Erythroblast (primary cell): ENCODE measurements at regions not wholly inside any gene's neighbourhood (a gene's known extent, or its start where the extent isn't known, plus 50 kb on each side); places are given as distances from the start of the nearest gene placed in this dataset.
A peak's percentile ranks its signal among the peaks of the same experiment; 100 is the strongest.
"Not testable (repeated sequence)": the region's sequence is repeated elsewhere in the genome, so short reads cannot be mapped to it uniquely, and the experiment has no call there.

ENCODE experiments used
- DNase-seq, 2 experiments: peaks; one replicate each; lab custom pipeline; 2025; lab: John Stamatoyannopoulos, UW
- GATA1 ChIP-seq: IDR thresholded peaks from 2 replicates; pipeline ENCODE4 v1.6.1; 2011; ENCODE audit warnings: low read depth, mild to moderate bottlenecking, control low read depth, low read length, moderate library complexity
- POLR2A ChIP-seq: IDR thresholded peaks from 2 replicates; pipeline ENCODE4 v1.6.1; 2011; ENCODE audit warnings: mild to moderate bottlenecking, low read length

DNA sequence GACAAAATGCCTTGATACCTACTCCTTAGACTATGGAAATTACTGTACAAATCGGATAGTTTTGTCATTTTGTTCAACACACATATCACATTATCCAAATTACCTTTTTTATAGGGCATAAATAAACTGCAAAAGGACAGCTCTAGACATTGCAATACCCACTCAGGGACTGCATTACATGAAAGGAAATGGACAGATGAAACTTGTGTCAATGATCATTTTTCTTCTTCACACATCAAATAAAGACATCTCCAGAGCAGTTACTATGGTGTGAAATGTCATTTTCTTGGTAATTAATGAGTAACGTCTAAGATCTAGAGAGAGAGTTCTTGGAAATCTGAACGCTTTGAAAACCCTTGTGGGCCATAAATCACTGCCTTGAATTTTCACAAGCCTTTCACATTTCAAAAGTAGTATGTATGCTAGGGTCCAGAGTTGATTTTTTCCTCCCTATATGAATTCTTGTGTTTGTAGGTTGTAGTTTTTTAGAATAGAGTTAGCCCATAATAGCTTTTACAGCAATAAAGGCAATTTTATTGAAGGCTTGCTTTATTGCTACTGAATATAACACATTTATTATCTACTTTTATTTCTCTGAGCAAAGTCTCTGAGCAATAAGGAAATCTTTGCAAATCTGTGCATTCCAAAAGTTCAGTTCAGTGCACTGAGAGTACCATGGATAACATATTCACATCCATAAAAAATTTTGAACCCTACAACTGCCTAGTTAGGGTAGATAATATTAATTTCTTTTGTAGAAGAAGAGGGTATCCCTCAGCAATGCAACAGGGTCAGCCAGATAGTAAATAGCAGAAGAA, 358.0 kb upstream of the PCSK5 start:
- DNase-seq = no peak
- TF ChIP-seq POLR2A (no peak), GATA1 (no peak)

DNA sequence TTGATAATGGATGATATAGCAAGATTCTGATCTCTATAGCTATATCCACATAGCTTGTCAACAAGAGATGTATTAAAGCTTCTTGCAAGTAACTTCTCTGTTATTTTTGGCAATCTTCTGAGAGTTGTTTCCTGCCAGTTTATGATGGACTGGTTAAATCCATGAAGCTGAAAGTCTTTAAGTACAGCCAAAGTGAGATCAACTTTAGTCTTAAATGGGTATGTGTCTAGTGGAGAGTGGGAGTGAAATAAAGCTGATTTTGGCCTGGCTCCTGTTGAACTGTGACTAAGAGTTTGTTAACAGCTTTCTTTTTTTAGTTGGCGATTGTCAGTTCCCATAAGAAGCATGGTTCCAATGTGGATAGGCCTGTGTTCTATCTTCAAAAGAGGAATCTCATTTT, 350.9 kb upstream of the PCSK5 start:
- no peak for TF ChIP-seq GATA1
- no peak for DNase-seq

DNA sequence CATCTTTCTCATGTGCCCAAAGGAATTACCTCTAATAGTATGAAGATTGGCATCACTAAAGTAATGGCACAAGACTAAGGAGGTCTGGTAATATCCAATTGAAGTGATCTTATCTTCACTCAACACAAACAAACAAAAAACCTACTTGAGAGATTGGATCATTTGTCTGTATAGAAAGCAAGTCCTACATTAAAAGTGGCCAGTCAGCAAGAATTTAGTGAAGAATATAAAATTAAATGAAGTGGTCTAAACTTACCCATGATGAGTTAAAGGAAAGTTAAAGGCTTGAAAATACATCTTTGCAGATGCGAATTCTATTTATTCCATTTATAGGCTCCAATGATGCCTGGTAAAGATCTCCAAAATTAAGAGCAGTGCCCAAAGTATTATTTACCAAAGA, 350.3 kb upstream of the PCSK5 start:
- TF ChIP-seq GATA1 (no peak), POLR2A (no peak)
- no peak for DNase-seq

DNA sequence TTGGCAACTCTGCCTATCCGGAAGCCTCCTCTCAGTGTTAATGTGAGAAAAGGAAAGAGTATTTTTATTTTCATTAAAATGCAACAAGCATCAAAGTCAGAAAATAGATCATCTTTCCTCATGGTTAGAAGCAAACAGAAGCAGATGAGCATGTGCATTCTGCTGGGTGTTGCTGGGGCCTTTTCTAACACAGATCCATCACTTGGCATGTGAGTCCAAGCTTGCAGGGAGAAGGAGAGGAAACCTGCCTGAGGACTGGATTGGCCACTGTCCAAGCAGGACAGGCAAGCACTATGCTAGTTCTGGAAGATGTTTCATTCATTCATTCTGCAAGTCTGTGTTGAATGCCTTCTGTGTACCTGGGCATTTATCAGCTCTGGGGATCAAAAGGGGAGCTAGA, 348.7 kb upstream of the PCSK5 start:
- DNase-seq = no peak
- TF ChIP-seq POLR2A (no peak), GATA1 (no peak)

DNA sequence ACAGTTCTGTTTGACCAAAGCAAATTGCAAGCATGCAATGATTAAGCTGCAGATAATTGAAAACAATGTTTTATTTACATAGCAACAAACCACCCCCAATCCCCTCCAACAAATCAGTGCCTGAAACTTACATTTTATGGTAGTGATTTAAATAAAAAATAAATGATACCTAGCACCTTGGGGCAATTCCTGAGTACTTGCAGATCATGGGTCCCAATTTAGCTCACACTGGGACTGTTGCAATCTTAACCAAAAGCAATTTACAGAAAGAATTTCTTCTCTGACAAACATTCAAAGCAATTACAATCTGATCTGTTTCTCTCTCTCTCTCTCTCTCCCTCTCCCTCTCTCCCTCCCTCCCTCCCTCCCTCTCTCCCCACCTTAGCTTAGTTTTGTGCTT, 345.7 kb upstream of the PCSK5 start:
- TF ChIP-seq POLR2A = no peak
- TF ChIP-seq GATA1 = no peak
- DNase-seq = no peak

DNA sequence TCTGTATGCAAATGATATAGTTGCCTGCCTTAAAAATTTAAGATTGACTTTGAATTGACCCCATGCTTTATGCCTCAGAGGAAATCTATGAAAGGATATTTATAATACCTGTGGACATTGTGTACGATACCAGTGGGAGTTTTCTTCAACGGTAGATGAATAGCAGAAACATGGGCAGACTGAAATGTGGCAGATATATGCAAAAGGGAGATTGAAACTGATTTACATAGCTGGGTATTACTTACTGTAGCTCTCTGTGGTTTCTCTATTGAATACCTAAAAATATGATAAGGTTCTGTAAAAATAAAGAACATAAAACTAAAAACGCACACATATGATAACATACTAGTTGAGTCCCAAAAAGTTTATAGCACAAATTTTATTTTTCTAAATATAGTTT, 345.2 kb upstream of the PCSK5 start:
- DNase-seq = no peak
- TF ChIP-seq GATA1 (no peak), POLR2A (no peak)

DNA sequence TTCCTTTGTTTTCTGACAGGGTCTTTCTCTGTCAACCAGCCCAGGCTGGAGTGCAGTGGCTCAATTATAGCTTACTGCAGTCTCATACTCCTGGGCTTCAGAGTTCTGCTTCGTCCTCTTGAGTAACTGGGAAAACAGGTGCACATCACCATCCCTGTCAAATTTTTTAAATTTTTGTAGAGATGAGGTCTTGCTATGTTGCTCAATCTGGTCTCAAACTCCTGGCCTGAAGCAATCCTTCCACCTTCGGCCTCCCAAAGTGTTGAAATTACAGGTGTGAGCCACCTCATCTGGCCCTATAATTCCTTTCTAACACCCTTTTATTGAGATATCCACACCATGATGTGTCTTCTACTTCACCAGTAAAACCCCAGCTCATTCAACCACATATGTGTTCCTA, 341.6 kb upstream of the PCSK5 start:
- TF ChIP-seq GATA1 = no peak
- no peak for TF ChIP-seq POLR2A

DNA sequence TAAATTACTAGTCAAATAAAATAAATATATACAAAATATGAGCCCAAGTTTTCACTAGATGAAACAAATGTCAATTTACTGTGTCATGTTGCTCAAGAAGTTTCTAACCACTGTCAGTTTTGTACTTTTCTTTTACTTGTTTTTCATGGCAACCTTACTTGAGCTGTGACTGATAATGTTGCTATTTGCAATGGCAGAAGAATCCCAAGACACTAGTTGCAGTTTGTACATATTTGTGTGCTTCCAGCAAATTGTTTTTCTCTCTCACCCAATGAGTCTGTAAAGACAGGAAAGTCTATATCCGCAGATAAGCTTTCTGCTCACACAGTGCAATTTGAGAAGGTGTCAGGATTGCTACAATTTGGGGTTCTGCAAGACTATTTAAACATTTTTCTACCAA, 338.6 kb upstream of the PCSK5 start:
- TF ChIP-seq POLR2A = no peak
- no peak for TF ChIP-seq GATA1
- no peak for DNase-seq

More for the DNA sequence above, 341.6 kb upstream of the PCSK5 start:
- DNase-seq = no peak

DNA sequence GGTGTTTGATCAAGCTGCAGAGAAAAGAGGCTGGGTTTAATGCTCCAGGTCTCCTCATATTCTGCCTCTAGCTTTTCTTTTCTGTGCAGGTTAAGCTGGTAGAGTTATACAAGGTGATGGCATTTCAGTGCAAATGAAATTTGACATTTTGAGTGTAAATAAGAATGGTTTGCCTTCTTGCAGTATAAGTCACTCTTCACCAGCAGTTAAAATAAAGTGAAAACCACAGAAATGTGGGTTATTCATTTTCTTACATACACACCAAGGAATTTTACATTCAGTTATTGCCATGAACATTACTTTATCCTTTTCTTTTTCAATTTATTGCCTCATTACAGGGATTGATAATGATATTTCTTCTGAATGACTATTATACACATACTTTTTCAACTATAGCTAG, 337.5 kb upstream of the PCSK5 start:
- TF ChIP-seq POLR2A = no peak
- TF ChIP-seq GATA1 = no peak
- DNase-seq = no peak

DNA sequence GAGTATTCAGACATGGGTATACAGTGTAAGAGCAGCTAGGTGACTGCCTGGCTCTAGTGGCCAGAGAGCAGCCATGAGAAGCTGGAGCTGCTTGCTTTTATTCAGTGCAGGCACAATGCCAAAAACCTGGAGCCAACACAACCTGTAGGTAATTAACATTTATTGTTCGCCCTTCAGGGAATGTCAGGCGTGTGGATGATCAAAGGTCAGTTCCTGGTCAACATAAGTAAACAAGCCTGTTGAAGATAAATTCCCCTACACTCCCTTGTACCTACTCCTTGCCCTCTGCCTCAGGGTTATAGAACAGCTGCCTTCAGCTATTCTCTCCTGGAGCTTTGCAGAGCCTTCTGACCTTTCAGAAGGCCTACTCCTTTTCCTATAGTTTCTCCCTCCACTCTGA, 323.7 kb upstream of the PCSK5 start:
- not testable (repeated sequence) for DNase-seq

DNA sequence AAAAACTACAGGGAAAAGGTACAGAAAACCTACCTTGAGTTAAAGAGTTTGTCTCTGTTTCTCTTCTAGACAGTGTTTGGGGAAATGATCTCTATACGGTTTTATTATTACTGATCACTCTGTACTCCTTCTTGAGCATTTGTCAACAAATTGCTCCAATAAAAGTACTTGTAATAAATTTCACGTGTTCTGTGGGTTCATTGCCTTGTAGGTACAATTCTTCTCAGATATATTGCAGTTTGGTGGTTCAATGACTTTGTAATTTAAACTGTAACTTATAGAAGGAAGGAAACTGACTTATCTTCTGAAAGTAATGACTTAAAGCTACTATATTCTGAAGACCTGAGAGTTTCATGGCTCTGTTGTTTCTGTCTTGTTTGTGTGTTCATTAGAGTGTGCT, 319.9 kb upstream of the PCSK5 start:
- no peak for TF ChIP-seq POLR2A
- TF ChIP-seq GATA1 = no peak
- no peak for DNase-seq

DNA sequence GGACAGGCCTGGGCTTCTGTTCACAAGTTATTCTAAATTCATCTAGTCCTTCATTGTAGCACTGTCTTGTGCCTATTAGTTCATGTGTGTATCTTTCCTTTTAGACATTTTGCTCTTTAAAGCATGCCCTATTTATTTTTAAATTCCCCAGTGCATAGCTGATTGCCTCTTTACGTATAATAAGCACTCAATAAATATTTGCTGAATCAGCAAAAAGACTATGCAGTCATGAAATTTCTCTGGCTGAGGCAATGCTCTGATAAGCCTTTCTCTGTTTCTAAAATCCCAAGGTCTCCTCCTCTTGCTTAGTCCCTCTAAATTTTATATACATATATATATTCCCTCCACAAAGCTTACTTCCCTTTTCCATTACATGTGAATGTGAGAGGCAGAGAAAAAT, 315.9 kb upstream of the PCSK5 start:
- TF ChIP-seq GATA1 = no peak
- no peak for TF ChIP-seq POLR2A

DNA sequence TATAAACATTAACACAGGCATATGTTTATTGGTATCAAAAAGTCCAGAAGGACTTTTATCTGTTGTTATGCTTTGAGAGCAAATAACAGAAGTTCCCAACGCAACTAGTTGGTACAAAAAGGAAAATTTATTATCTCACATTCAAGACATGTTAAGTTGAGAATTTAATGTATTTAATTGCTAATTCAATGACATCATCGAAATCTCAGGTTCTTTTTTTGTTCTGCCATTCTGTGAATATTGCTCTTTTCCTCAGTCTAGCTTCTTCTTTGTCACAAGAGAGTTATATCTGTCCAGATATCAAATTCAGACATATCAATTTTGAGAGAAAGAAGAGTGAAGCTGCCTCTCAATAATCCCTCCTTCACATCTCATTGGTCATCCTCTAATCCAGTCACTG, 307.6 kb upstream of the PCSK5 start:
- TF ChIP-seq POLR2A (no peak), GATA1 (no peak)
- no peak for DNase-seq

More for the DNA sequence above, 315.9 kb upstream of the PCSK5 start:
- no peak for DNase-seq

DNA sequence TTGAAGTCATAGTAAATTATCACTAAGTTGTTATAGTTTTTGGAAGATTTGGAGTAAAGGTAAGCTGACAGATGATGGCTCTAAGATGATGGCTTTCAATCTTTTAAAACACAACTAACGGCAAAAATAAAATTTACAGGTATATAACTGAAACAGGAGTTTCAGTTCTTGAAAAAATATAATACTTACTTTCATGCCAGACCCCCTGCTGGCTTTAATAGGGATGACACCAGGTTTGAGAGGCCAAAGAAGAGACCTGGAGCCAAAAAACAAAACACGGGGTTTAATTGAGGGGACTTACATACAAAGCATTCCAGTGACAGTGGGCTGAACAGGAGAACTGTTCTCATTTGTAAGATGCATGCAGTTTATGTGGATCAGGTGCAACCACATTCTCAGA, 301.7 kb upstream of the PCSK5 start:
- TF ChIP-seq GATA1 (no peak), POLR2A (no peak)
- peak in 1 of 2 experiments; percentile 2 for DNase-seq

DNA sequence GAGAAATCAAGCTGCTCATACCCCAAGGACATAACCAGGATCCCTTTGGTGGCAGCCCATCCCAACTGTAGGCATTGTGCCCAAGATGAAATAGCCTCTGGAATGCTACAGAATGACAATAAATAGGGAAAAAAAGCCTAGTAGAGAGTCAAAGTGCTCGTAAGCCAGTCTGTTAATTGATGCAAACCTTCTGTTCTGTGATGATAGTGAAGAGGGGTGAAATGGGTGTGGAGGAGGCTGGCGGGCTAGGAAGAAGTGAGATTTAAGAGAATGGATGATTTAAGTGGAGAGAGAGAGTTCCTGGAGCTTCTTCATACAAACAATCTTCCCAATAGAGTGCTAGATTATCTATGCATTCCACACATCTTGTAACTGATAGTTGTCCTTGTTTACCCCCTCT, 301.0 kb upstream of the PCSK5 start:
- no peak for TF ChIP-seq POLR2A
- DNase-seq = no peak
